K562 (cell line): ENCODE measurements at regions not wholly inside any gene's neighbourhood (a gene's known extent, or its start where the extent isn't known, plus 50 kb on each side); places are given as distances from the start of the nearest gene placed in this dataset.
"Not testable (repeated sequence)": the region's sequence is repeated elsewhere in the genome, so short reads cannot be mapped to it uniquely, and the experiment has no call there.

Experiments used
- CBX2 ChIP-seq: fragments of 200-600 bp; sonication (generic); IDR thresholded peaks from one replicate; pipeline ENCODE4 v1.6.1; 2012; ENCODE audit warnings: mild to moderate bottlenecking, low read length, inconsistent platforms; ENCODE audit not compliant: insufficient read depth, poor library complexity, severe bottlenecking
- FOS ChIP-seq: IDR thresholded peaks from 3 replicates; pipeline ENCODE4 v1.6.1; 2011; ENCODE audit not compliant: insufficient read length; ENCODE audit errors: extremely low read depth
- FOXA1 ChIP-seq: fragments of 450-650 bp; IDR thresholded peaks from 2 replicates; pipeline ENCODE4 v1.6.1; 2016; ENCODE audit warnings: mild to moderate bottlenecking, borderline replicate concordance
- POLR2AphosphoS5 ChIP-seq: IDR thresholded peaks from 2 replicates; pipeline ENCODE4 v1.6.1; 2011; ENCODE audit warnings: mild to moderate bottlenecking, low read depth, low read length, moderate library complexity; ENCODE audit not compliant: control insufficient read depth, insufficient read depth

DNA sequence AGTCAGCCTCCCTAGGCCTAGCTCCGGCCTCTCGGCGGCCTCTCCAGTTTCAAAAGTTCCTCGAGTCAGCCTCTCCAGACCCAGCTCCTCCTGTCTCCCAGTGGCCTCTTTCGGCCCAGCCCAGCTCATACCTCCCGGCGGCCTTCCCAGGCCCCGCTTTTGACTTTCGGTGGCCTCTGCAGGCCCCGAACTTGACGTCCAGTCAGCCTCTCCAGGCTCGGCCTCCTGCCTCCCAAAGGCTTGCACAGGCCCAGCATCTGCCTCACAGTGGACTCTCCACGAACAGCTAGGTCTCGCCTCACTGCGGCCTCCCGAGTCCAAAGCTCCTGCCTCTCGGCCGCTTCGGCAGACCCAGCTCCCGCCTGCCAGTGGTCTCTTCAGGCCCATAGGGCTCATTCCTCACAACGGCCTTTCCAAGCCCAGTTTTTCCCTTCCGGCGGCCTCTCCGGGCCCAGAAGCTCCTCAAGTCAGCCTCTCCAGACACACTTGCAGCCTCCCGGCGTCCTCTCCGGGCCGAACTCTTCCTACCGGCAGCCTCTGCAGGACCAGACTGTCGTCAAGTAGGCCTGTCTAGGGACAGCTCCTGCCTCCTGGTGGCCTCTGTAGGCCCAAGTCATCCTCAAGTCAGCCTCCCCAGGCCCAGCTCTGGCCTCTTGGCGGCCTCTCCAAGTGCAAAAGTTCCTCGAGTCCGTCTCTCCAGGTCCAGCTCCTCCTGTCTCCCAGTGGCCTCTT is 249.9 kb upstream of the ZNF722 start:
- TF ChIP-seq CBX2, FOS, POLR2AphosphoS5, FOXA1: not testable (repeated sequence)
